A673 (cell line): ENCODE measurements at regions not wholly inside any gene's neighbourhood (a gene's known extent, or its start where the extent isn't known, plus 50 kb on each side); places are given as distances from the start of the nearest gene placed in this dataset.

ENCODE experiments used
- BruUV-seq: library from RNA; stranded (reverse); fragments of 400-500 nt; replicated peaks from 2 replicates; lab custom pipeline; 2021; lab: Mats Ljungman, UMichigan
- CTCF ChIA-PET: fragments of 300-600 bp; sonication (Branson Sonifier 250); formaldehyde crosslinking; loops from one replicate; lab custom pipeline; 2022; ENCODE audit warnings: antibody characterized with exemption; lab: Charles Lee
- POLR2A ChIA-PET: fragments of 300-600 bp; sonication (Branson Sonifier 250); formaldehyde crosslinking; loops from one replicate; lab custom pipeline; 2022; ENCODE audit warnings: antibody characterized with exemption; ENCODE audit not compliant: low non-redundant PET; lab: Charles Lee
- DNase-seq: peaks from one replicate; pipeline ENCODE4 v3.0.0-alpha.2; 2015; ENCODE audit warnings: low spot score
- H3K27ac ChIP-seq: fragments of 200-600 bp; sonication (generic); 2 replicates; pipeline ENCODE4 v1.5.1; 2016; ENCODE audit warnings: mixed run types, low read depth, mild to moderate bottlenecking, mixed read lengths, antibody characterized with exemption, low read length; ENCODE audit not compliant: poor library complexity, severe bottlenecking
- H3K27me3 ChIP-seq: fragments of 200-600 bp; sonication (generic); replicated peaks from 2 replicates; pipeline ENCODE4 v1.6.1; 2017; ENCODE audit warnings: mixed run types, low read depth, mild to moderate bottlenecking, mixed read lengths, antibody characterized with exemption, low read length; ENCODE audit not compliant: insufficient read depth, poor library complexity
- H3K36me3 ChIP-seq: fragments of 200-600 bp; sonication (generic); 2 replicates; pipeline ENCODE4 v1.6.1; 2016; ENCODE audit warnings: mixed run types, mild to moderate bottlenecking, mixed read lengths, antibody characterized with exemption, low read length; ENCODE audit not compliant: insufficient read depth, poor library complexity, severe bottlenecking
- H3K4me1 ChIP-seq: fragments of 200-600 bp; sonication (generic); 2 replicates; pipeline ENCODE4 v1.6.1; 2017; ENCODE audit warnings: mixed run types, mild to moderate bottlenecking, mixed read lengths, antibody characterized with exemption, low read length; ENCODE audit not compliant: insufficient read depth, poor library complexity, severe bottlenecking
- H3K4me3 ChIP-seq: fragments of 200-600 bp; sonication (generic); 2 replicates; pipeline ENCODE4 v1.5.1; 2016; ENCODE audit warnings: low read depth, mixed run types, mild to moderate bottlenecking, mixed read lengths, low read length; ENCODE audit not compliant: poor library complexity, severe bottlenecking
- H3K9me3 ChIP-seq: fragments of 200-600 bp; sonication (generic); 2 replicates; pipeline ENCODE4 v1.6.1; 2016; ENCODE audit warnings: mixed run types, low read depth, mild to moderate bottlenecking, mixed read lengths, antibody characterized with exemption, low read length; ENCODE audit not compliant: poor library complexity, severe bottlenecking
- EZH2 ChIP-seq: fragments of 200-600 bp; sonication (generic); IDR thresholded peaks from 2 replicates; pipeline ENCODE4 v1.6.1; 2017; ENCODE audit warnings: borderline replicate concordance, low read depth, mild to moderate bottlenecking, mixed read lengths, antibody characterized with exemption, low read length; ENCODE audit not compliant: poor library complexity, severe bottlenecking
- intact Hi-C: fragments of 100-400 bp; cut with micrococcal nuclease; formaldehyde crosslinking; loops from one replicate; pipeline ENCODE4 v1.10.0; 2022; ENCODE audit not compliant: unreplicated experiment
- TF ChIP-seq, protein P1 (sequence below): fragments of 300-800, 200-600 bp; sonication (generic); conservative IDR thresholded peaks from 2 replicates; pipeline ENCODE4 v1.5.1; 2017; ENCODE audit warnings: low read depth, mild to moderate bottlenecking, antibody characterized with exemption, low read length, moderate library complexity, mixed read lengths

- Histone ChIP-seq H3K27me3 (no peaks in the 10 kb centered on the region), H3K27ac (no peak overlapping the region), H3K36me3 (no peaks in the 10 kb centered on the region), H3K9me3 (no peaks in the 10 kb centered on the region), H3K4me3 (no peak overlapping the region), H3K4me1 (peaks cover 16% of the 10 kb centered on the region)
- TF ChIP-seq, protein P1, sequence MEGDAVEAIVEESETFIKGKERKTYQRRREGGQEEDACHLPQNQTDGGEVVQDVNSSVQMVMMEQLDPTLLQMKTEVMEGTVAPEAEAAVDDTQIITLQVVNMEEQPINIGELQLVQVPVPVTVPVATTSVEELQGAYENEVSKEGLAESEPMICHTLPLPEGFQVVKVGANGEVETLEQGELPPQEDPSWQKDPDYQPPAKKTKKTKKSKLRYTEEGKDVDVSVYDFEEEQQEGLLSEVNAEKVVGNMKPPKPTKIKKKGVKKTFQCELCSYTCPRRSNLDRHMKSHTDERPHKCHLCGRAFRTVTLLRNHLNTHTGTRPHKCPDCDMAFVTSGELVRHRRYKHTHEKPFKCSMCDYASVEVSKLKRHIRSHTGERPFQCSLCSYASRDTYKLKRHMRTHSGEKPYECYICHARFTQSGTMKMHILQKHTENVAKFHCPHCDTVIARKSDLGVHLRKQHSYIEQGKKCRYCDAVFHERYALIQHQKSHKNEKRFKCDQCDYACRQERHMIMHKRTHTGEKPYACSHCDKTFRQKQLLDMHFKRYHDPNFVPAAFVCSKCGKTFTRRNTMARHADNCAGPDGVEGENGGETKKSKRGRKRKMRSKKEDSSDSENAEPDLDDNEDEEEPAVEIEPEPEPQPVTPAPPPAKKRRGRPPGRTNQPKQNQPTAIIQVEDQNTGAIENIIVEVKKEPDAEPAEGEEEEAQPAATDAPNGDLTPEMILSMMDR: no peak
- TF ChIP-seq EZH2: no peak
- ChIA-PET POLR2A (no interaction called here), CTCF (no interaction called here)
- BruUV-seq: TSS peak; percentile 71
- intact Hi-C loops: no loop called here
- no peak for DNase-seq
Observed at GRCh38 chr4:156559346-156559745, 412.3 kb downstream of the PDGFC start.

- Histone ChIP-seq H3K27me3 (no peaks in the 10 kb centered on the region), H3K9me3 (no peaks in the 10 kb centered on the region), H3K36me3 (no peaks in the 10 kb centered on the region), H3K4me1 (peaks cover 16% of the 10 kb centered on the region), H3K4me3 (no peak overlapping the region), H3K27ac (no peak overlapping the region)
- CTCF ChIA-PET: no interaction called here
- intact Hi-C loops: no loop called here
- DNase-seq: peak; percentile 56
- no TSS peak for BruUV-seq
- TF ChIP-seq, protein P1: no peak
- no peak for TF ChIP-seq EZH2
- POLR2A ChIA-PET: interaction anchor here (0.7 kb wide), 1 partner anchor 405 kb away, joined by 3 read pairs; no protein-coding TSS in a partner anchor
Observed at GRCh38 chr4:156558373-156559025, 413.1 kb downstream of the PDGFC start.

GRCh38 chr4:156557920-156558319, 413.7 kb downstream of the PDGFC start:
- ChIA-PET CTCF (no interaction called here), POLR2A (no interaction called here)
- Histone ChIP-seq H3K36me3 (no peaks in the 10 kb centered on the region), H3K4me3 (no peak overlapping the region), H3K27ac (no peak overlapping the region), H3K4me1 (peaks cover 16% of the 10 kb centered on the region), H3K9me3 (no peaks in the 10 kb centered on the region), H3K27me3 (no peaks in the 10 kb centered on the region)
- TF ChIP-seq, protein P1: no peak
- TF ChIP-seq EZH2: no peak
- no TSS peak for BruUV-seq
- intact Hi-C loops: no loop called here
- DNase-seq: no peak
